HUES64 (cell line): ENCODE measurements at regions not wholly inside any gene's neighbourhood (a gene's known extent, or its start where the extent isn't known, plus 50 kb on each side); places are given as distances from the start of the nearest gene placed in this dataset.
"Not testable (repeated sequence)": the region's sequence is repeated elsewhere in the genome, so short reads cannot be mapped to it uniquely, and the experiment has no call there.

ENCODE experiments used
- H3K27ac ChIP-seq: 2 replicates; pipeline ENCODE4 v1.7.0; 2013; ENCODE audit warnings: low read depth, low read length, inconsistent platforms
- H3K27me3 ChIP-seq: 2 replicates; pipeline ENCODE4 v1.6.1; 2013; ENCODE audit warnings: mild to moderate bottlenecking, low read length; ENCODE audit not compliant: insufficient read depth
- H3K36me3 ChIP-seq: 2 replicates; pipeline ENCODE4 v1.6.1; 2013; ENCODE audit warnings: mild to moderate bottlenecking, low read length; ENCODE audit not compliant: insufficient read depth
- H3K4me1 ChIP-seq: 2 replicates; pipeline ENCODE4 v1.6.1; 2013; ENCODE audit warnings: mild to moderate bottlenecking, low read length, moderate library complexity; ENCODE audit not compliant: insufficient read depth
- H3K4me3 ChIP-seq: 2 replicates; pipeline ENCODE4 v1.5.1; 2013; ENCODE audit warnings: mild to moderate bottlenecking, low read length, moderate library complexity
- H3K9ac ChIP-seq: 2 replicates; pipeline ENCODE4 v1.6.1; 2013; ENCODE audit warnings: mild to moderate bottlenecking, low read depth, low read length
- H3K9me3 ChIP-seq: 2 replicates; pipeline ENCODE4 v1.6.1; 2013; ENCODE audit warnings: low read depth, low read length; ENCODE audit not compliant: insufficient read depth
- WGBS: fragments of 150-250, 120-280 bp; methylation state at CpG from one replicate; pipeline ENCODE4 v1.1.7; 2013; ENCODE audit warnings: missing lambda C conversion rate; 5-methylcytosine and 5-hydroxymethylcytosine counted together

DNA sequence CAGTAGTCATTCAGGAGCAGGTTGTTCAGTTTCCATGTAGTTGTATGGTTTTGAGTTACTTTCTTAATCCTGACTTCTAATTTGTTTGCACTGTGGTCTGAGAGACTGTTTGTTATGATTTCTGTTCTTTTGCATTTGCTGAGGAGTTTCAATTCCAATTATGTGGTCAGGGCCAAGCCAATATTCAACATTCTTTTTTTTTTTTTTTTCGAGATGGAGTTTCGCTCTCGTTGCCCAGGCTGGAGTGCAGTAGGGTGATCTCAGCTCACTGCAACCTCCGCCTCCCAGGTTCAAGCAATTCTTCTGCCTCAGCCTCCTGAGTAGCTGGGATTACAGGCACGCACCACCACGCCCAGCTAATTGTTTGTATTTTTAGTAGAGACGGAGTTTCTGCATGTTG is 145.9 kb upstream of the NEGR1 start:
- H3K36me3 ChIP-seq, H3K9me3 ChIP-seq, H3K9ac ChIP-seq, H3K4me3 ChIP-seq, H3K4me1 ChIP-seq, H3K27ac ChIP-seq, H3K27me3 ChIP-seq: not testable (repeated sequence)
- 97% methylated on average over 7 of the region's 7 CpGs for WGBS

GRCh38 chr1:72419229-72419628 is 136.9 kb upstream of the NEGR1 start:
- H3K9ac ChIP-seq, result no peak overlapping the region
- no peak overlapping the region for H3K27ac ChIP-seq
- WGBS, result 96% methylated on average over 18 of the region's 18 CpGs
- no peaks in the 10 kb centered on the region for H3K27me3 ChIP-seq
- no peaks in the 10 kb centered on the region for H3K4me1 ChIP-seq
- no peaks in the 10 kb centered on the region for H3K36me3 ChIP-seq
- H3K9me3 ChIP-seq, result no peaks in the 10 kb centered on the region
- no peak overlapping the region for H3K4me3 ChIP-seq

GRCh38 chr1:72412286-72412685 is 129.9 kb upstream of the NEGR1 start:
- H3K9me3 ChIP-seq, result no peaks in the 10 kb centered on the region
- no peaks in the 10 kb centered on the region for H3K27me3 ChIP-seq
- no peak overlapping the region for H3K9ac ChIP-seq
- H3K27ac ChIP-seq, result no peak overlapping the region
- H3K36me3 ChIP-seq, result no peaks in the 10 kb centered on the region
- H3K4me1 ChIP-seq, result no peaks in the 10 kb centered on the region
- no peak overlapping the region for H3K4me3 ChIP-seq

GRCh38 chr1:72399807-72400206 is 117.5 kb upstream of the NEGR1 start:
- H3K9me3 ChIP-seq, result no peaks in the 10 kb centered on the region
- no peaks in the 10 kb centered on the region for H3K36me3 ChIP-seq
- H3K4me3 ChIP-seq, result no peak overlapping the region
- WGBS, result 100% methylated on average over 1 of the region's 2 CpGs
- H3K9ac ChIP-seq, result no peak overlapping the region
- no peaks in the 10 kb centered on the region for H3K4me1 ChIP-seq
- no peak overlapping the region for H3K27ac ChIP-seq
- H3K27me3 ChIP-seq, result no peaks in the 10 kb centered on the region

GRCh38 chr1:72397786-72398185 is 115.4 kb upstream of the NEGR1 start:
- Histone ChIP-seq H3K27ac (no peak overlapping the region), H3K9ac (no peak overlapping the region), H3K4me3 (no peak overlapping the region), H3K9me3 (no peaks in the 10 kb centered on the region), H3K36me3 (no peaks in the 10 kb centered on the region), H3K27me3 (no peaks in the 10 kb centered on the region), H3K4me1 (no peaks in the 10 kb centered on the region)

DNA sequence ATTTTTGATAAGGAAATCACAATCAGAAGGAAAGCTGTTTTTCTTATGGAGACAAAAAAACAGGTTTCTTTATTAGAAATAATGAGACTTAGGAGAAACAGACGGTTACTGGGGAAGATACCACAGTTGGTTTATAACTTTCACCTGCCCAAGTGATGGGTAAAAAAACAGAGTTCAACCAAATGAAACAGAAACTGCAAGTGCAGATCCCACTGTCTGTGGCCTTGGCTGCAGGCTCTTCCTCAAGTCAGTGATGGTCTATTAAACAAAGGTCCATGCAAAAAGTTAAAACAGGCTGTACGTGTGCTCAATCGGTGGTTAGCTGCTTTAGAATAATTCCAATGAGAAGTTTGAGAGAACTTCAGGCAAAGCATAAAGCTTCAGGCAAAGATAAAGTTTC is 112.1 kb upstream of the NEGR1 start:
- Histone ChIP-seq H3K4me3 (no peak overlapping the region), H3K36me3 (no peaks in the 10 kb centered on the region), H3K4me1 (no peaks in the 10 kb centered on the region), H3K27me3 (no peaks in the 10 kb centered on the region), H3K27ac (no peak overlapping the region), H3K9me3 (no peaks in the 10 kb centered on the region), H3K9ac (no peak overlapping the region)
- WGBS, result 88% methylated on average over 3 of the region's 3 CpGs

GRCh38 chr1:72379072-72379471 is 96.7 kb upstream of the NEGR1 start:
- Histone ChIP-seq H3K4me3 (no peak overlapping the region), H3K36me3 (no peaks in the 10 kb centered on the region), H3K4me1 (no peaks in the 10 kb centered on the region), H3K27ac (no peak overlapping the region), H3K9me3 (no peaks in the 10 kb centered on the region), H3K9ac (no peak overlapping the region), H3K27me3 (no peaks in the 10 kb centered on the region)
- WGBS, result 96% methylated on average over 2 of the region's 2 CpGs

- Histone ChIP-seq H3K4me3 (no peak overlapping the region), H3K4me1 (peaks cover 7% of the 10 kb centered on the region; the same call in 1 of the 2 replicates), H3K36me3 (no peaks in the 10 kb centered on the region), H3K9me3 (no peaks in the 10 kb centered on the region), H3K27ac (no peak overlapping the region), H3K27me3 (no peaks in the 10 kb centered on the region), H3K9ac (no peak overlapping the region)
These were observed 92.9 kb upstream of the NEGR1 start for GRCh38 chr1:72375226-72375625.

DNA sequence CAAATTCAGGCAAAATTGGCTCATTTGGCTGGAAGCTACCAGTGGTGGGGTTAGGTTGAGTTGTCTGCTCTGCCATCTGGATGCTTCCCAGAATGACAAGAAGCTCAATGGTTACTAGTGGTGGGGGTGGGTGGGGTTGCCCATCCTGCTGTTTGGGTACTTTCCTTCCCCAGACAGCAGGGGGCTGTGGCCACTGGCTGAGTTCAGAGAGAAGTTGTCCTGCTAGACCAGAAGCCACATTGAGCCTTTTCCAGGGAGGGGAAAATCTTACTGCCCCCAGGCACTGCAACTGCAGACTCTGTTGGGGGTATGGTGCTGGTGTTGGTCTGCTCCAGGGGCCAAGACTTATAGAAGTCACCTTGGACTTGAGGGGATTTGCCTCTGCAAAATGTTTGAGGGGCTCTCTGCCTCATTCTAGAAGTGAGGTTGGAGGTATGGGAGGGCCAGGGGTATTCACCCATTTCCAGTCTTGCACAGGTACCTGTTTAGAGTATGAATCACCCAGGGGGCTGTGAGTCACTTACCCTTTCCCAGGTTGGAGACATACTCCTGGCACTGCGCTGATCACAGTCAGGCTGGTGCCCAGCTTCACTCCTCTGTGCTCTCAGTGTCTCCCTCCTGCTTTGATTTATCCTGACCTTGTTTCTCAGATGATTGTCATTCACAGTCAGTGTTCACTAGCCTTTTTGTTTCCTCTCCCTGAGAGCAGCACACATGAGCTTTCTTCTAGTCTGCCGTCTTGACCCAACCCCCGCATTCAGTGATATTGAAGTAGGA is 89.1 kb upstream of the NEGR1 start:
- WGBS, result 74% methylated on average over 3 of the region's 3 CpGs
- Histone ChIP-seq H3K27ac (no peak overlapping the region), H3K4me1 (peaks cover 7% of the 10 kb centered on the region; the same call in 1 of the 2 replicates)

DNA sequence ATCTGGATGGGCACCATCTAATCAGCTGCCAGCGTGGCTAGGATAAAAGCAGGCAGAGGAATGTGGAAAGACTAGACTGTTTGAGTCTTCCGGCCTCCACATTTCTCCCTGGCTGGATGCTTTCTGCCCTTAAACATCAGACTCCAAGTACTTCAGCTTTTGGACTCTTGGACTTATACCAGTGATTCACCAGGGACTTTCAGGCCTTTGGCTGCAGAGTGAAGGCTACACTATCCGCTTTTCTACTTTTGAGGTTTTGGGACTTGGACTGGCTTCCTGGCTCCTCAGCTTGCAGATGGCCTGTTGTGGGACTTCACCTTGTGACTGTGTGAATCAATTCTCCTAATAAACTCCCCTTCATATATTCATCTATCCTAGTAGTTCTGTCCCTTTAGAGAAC is 88.5 kb upstream of the NEGR1 start:
- H3K9ac ChIP-seq, H3K9me3 ChIP-seq, H3K4me1 ChIP-seq, H3K36me3 ChIP-seq, H3K4me3 ChIP-seq, H3K27ac ChIP-seq, H3K27me3 ChIP-seq: not testable (repeated sequence)
- WGBS, result 91% methylated on average over 3 of the region's 3 CpGs

More for the DNA sequence above, 89.1 kb upstream of the NEGR1 start:
- Histone ChIP-seq H3K27me3 (no peaks in the 10 kb centered on the region), H3K9ac (no peak overlapping the region), H3K4me3 (no peak overlapping the region), H3K36me3 (no peaks in the 10 kb centered on the region), H3K9me3 (no peaks in the 10 kb centered on the region)

- H3K9me3 ChIP-seq, result no peaks in the 10 kb centered on the region
- peaks cover 7% of the 10 kb centered on the region; the same call in 1 of the 2 replicates for H3K4me1 ChIP-seq
- no peak overlapping the region for H3K4me3 ChIP-seq
- no peaks in the 10 kb centered on the region for H3K27me3 ChIP-seq
- H3K9ac ChIP-seq, result no peak overlapping the region
- H3K27ac ChIP-seq, result no peak overlapping the region
- no peaks in the 10 kb centered on the region for H3K36me3 ChIP-seq
- 100% methylated on average over 1 of the region's 1 CpG for WGBS
These were observed 86.9 kb upstream of the NEGR1 start for GRCh38 chr1:72369069-72369757.
